WTC11 (cell line): ENCODE measurements at regions not wholly inside any gene's neighbourhood (a gene's known extent, or its start where the extent isn't known, plus 50 kb on each side); places are given as distances from the start of the nearest gene placed in this dataset.

Experiments used
- ATAC-seq: fragments of 200-7000 bp; cut with Tn5 transposase; 2 replicates; pipeline ENCODE4 v1.10.0; 2021; ENCODE audit warnings: mild to moderate bottlenecking, moderate library complexity
- CTCF ChIA-PET: fragments of 300-600 bp; sonication (Branson Sonifier 250); formaldehyde crosslinking; loops from one replicate; lab custom pipeline; 2021; ENCODE audit warnings: antibody characterized with exemption; lab: Charles Lee
- POLR2A ChIA-PET: fragments of 350-600 bp; sonication (Branson Sonifier 250); formaldehyde crosslinking; loops from one replicate; lab custom pipeline; 2021; ENCODE audit warnings: antibody characterized with exemption; lab: Charles Lee
- DNase-seq: peaks from one replicate; pipeline ENCODE4 v3.0.0; 2021; ENCODE audit warnings: low spot score
- H3K27ac Mint-ChIP-seq: 2 replicates; pipeline ENCODE4 v1.8.0; 2021; ENCODE audit warnings: mixed read lengths
- H3K27me3 Mint-ChIP-seq: 2 replicates; pipeline ENCODE4 v1.8.0; 2021; ENCODE audit warnings: low read depth, mild to moderate bottlenecking, moderate library complexity, mixed read lengths
- H3K36me3 Mint-ChIP-seq: 2 replicates; pipeline ENCODE4 v1.8.0; 2021; ENCODE audit warnings: mixed read lengths
- H3K4me1 Mint-ChIP-seq: 2 replicates; pipeline ENCODE4 v1.8.0; 2022; ENCODE audit warnings: mixed read lengths
- H3K4me3 Mint-ChIP-seq: 2 replicates; pipeline ENCODE4 v1.8.0; 2021; ENCODE audit warnings: mild to moderate bottlenecking, moderate library complexity, mixed read lengths
- H3K9me3 Mint-ChIP-seq: 2 replicates; pipeline ENCODE4 v1.8.0; 2021; ENCODE audit warnings: mixed read lengths
- E2F4 ChIP-seq: sonication (generic); formaldehyde crosslinking; IDR thresholded peaks from 2 replicates; pipeline ENCODE4 v1.8.1; 2022; ENCODE audit warnings: low read depth, mild to moderate bottlenecking, moderate library complexity, missing genetic modification reagents, borderline replicate concordance
- FOXJ3 ChIP-seq: sonication (generic); formaldehyde crosslinking; IDR thresholded peaks from 2 replicates; pipeline ENCODE4 v1.9.0; 2021; ENCODE audit warnings: missing genetic modification reagents, mild to moderate bottlenecking, borderline replicate concordance
- GRHL2 ChIP-seq: fragments of 250-450 bp; sonication (Bioruptor Pico); IDR thresholded peaks from 2 replicates; pipeline ENCODE4 v1.8.0; 2022; ENCODE audit warnings: mild to moderate bottlenecking, moderate library complexity; ENCODE audit not compliant: insufficient replicate concordance, severe bottlenecking
- HMGA2 ChIP-seq: fragments of 250-450 bp; sonication (Bioruptor Pico); IDR thresholded peaks from 2 replicates; pipeline ENCODE4 v1.4.0; 2021; ENCODE audit warnings: mild to moderate bottlenecking, moderate library complexity
- JAZF1 ChIP-seq: fragments of 250-450 bp; sonication (Bioruptor Pico); IDR thresholded peaks from 2 replicates; pipeline ENCODE4 v1.9.0; 2021; ENCODE audit warnings: moderate library complexity, mild to moderate bottlenecking, inconsistent platforms
- JUN ChIP-seq: sonication (generic); formaldehyde crosslinking; IDR thresholded peaks from 2 replicates; pipeline ENCODE4 v1.8.0; 2023; ENCODE audit warnings: mild to moderate bottlenecking, missing genetic modification reagents
- NFE2L1 ChIP-seq: sonication (generic); formaldehyde crosslinking; IDR thresholded peaks from 2 replicates; pipeline ENCODE4 v1.8.1; 2023; ENCODE audit warnings: missing genetic modification reagents
- NR3C1 ChIP-seq: sonication (generic); formaldehyde crosslinking; conservative IDR thresholded peaks from 2 replicates; pipeline ENCODE4 v1.8.1; 2023; ENCODE audit warnings: low read depth, mild to moderate bottlenecking, missing genetic modification reagents
- OVOL2 ChIP-seq: fragments of 250-450 bp; sonication (Bioruptor Pico); IDR thresholded peaks from 2 replicates; pipeline ENCODE4 v1.9.0; 2021; ENCODE audit warnings: mild to moderate bottlenecking, borderline replicate concordance
- TCF7 ChIP-seq: sonication (generic); formaldehyde crosslinking; IDR thresholded peaks from 2 replicates; pipeline ENCODE4 v1.8.0; 2022; ENCODE audit warnings: mild to moderate bottlenecking, low read depth, missing genetic modification reagents, moderate library complexity
- TEAD4 ChIP-seq: sonication (generic); formaldehyde crosslinking; IDR thresholded peaks from 2 replicates; pipeline ENCODE4 v1.8.0; 2022; ENCODE audit warnings: mild to moderate bottlenecking, missing genetic modification reagents
- USF1 ChIP-seq: sonication (generic); formaldehyde crosslinking; IDR thresholded peaks from 2 replicates; pipeline ENCODE4 v1.8.0; 2022; ENCODE audit warnings: mild to moderate bottlenecking, missing genetic modification reagents
- ZBTB21 ChIP-seq: sonication (generic); formaldehyde crosslinking; IDR thresholded peaks from 2 replicates; pipeline ENCODE4 v1.8.1; 2023; ENCODE audit warnings: mild to moderate bottlenecking, missing genetic modification reagents, borderline replicate concordance
- ZBTB43 ChIP-seq: sonication (generic); formaldehyde crosslinking; IDR thresholded peaks from 2 replicates; pipeline ENCODE4 v1.8.1; 2023; ENCODE audit warnings: mild to moderate bottlenecking, missing genetic modification reagents
- ZNF416 ChIP-seq: fragments of 250-450 bp; sonication (Bioruptor Pico); IDR thresholded peaks from 2 replicates; pipeline ENCODE4 v1.9.0; 2021; ENCODE audit warnings: mild to moderate bottlenecking, inconsistent platforms
- ZNF423 ChIP-seq: fragments of 250-450 bp; sonication (Bioruptor Pico); IDR thresholded peaks from 2 replicates; pipeline ENCODE4 v2.1.2; 2022; ENCODE audit warnings: mild to moderate bottlenecking, moderate library complexity
- ZNF512 ChIP-seq: sonication (generic); formaldehyde crosslinking; IDR thresholded peaks from 2 replicates; pipeline ENCODE4 v1.8.1; 2022; ENCODE audit warnings: missing genetic modification reagents, borderline replicate concordance
- TF ChIP-seq, protein P1 (sequence below): fragments of 200-600 bp; IDR thresholded peaks from 2 replicates; pipeline ENCODE4 v1.8.0; 2022; ENCODE audit warnings: antibody characterized with exemption
- TF ChIP-seq, protein P2 (sequence below): sonication (generic); formaldehyde crosslinking; IDR thresholded peaks from 2 replicates; pipeline ENCODE4 v1.8.1; 2023; ENCODE audit warnings: mild to moderate bottlenecking, missing genetic modification reagents, borderline replicate concordance

- TF ChIP-seq E2F4 (no peak), TCF7 (CRISPR knock-in tag) (no peak), GRHL2 (no peak), JAZF1 (CRISPR knock-in tag) (no peak), ZNF512 (CRISPR knock-in tag) (no peak), USF1 (no peak)
- TF ChIP-seq, protein P1, sequence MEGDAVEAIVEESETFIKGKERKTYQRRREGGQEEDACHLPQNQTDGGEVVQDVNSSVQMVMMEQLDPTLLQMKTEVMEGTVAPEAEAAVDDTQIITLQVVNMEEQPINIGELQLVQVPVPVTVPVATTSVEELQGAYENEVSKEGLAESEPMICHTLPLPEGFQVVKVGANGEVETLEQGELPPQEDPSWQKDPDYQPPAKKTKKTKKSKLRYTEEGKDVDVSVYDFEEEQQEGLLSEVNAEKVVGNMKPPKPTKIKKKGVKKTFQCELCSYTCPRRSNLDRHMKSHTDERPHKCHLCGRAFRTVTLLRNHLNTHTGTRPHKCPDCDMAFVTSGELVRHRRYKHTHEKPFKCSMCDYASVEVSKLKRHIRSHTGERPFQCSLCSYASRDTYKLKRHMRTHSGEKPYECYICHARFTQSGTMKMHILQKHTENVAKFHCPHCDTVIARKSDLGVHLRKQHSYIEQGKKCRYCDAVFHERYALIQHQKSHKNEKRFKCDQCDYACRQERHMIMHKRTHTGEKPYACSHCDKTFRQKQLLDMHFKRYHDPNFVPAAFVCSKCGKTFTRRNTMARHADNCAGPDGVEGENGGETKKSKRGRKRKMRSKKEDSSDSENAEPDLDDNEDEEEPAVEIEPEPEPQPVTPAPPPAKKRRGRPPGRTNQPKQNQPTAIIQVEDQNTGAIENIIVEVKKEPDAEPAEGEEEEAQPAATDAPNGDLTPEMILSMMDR, result no peak
Measured at GRCh38 chr3:3560591-3561311, 238.5 kb upstream of the LRRN1 start (continued).

GRCh38 chr3:3559786-3560185 is 239.4 kb upstream of the LRRN1 start:
- H3K9me3 Mint-ChIP-seq, result peaks cover 69% of the 10 kb centered on the region
- POLR2A ChIA-PET, result no interaction called here
- no peak overlapping the region for H3K27ac Mint-ChIP-seq
- DNase-seq, result no peak
- H3K4me1 Mint-ChIP-seq, result no peaks in the 10 kb centered on the region
- H3K27me3 Mint-ChIP-seq, result peaks cover 22% of the 10 kb centered on the region
- CTCF ChIA-PET, result no interaction called here
- ATAC-seq, result no peak
- no peak overlapping the region for H3K4me3 Mint-ChIP-seq
- peaks cover 16% of the 10 kb centered on the region for H3K36me3 Mint-ChIP-seq
- no peak for TF ChIP-seq HMGA2
- no peak for TF ChIP-seq ZNF512 (CRISPR knock-in tag)
- TF ChIP-seq, protein P2, sequence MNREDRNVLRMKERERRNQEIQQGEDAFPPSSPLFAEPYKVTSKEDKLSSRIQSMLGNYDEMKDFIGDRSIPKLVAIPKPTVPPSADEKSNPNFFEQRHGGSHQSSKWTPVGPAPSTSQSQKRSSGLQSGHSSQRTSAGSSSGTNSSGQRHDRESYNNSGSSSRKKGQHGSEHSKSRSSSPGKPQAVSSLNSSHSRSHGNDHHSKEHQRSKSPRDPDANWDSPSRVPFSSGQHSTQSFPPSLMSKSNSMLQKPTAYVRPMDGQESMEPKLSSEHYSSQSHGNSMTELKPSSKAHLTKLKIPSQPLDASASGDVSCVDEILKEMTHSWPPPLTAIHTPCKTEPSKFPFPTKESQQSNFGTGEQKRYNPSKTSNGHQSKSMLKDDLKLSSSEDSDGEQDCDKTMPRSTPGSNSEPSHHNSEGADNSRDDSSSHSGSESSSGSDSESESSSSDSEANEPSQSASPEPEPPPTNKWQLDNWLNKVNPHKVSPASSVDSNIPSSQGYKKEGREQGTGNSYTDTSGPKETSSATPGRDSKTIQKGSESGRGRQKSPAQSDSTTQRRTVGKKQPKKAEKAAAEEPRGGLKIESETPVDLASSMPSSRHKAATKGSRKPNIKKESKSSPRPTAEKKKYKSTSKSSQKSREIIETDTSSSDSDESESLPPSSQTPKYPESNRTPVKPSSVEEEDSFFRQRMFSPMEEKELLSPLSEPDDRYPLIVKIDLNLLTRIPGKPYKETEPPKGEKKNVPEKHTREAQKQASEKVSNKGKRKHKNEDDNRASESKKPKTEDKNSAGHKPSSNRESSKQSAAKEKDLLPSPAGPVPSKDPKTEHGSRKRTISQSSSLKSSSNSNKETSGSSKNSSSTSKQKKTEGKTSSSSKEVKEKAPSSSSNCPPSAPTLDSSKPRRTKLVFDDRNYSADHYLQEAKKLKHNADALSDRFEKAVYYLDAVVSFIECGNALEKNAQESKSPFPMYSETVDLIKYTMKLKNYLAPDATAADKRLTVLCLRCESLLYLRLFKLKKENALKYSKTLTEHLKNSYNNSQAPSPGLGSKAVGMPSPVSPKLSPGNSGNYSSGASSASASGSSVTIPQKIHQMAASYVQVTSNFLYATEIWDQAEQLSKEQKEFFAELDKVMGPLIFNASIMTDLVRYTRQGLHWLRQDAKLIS (CRISPR knock-in tag), result no peak

DNA sequence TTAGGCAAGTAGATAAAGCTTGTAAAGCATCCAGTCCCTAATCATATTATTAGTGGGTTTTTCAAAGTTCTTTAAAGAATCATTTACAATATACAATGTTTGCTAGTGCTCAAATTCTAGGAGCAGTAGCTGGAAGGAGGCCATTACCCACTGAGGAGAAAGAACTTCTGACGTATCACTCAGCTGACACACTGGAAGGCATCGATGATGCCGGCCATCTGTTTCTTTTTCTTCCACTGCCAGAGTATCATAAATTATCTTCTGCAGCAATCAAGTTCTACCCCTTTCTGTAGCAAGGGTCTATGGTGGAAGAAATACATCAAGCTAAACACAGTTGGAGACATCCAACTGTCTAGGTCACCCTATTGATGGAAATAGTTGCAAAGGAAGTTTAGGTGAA is 243.2 kb upstream of the LRRN1 start:
- POLR2A ChIA-PET, result no interaction called here
- Mint-ChIP-seq H3K9me3 (peaks cover 48% of the 10 kb centered on the region), H3K27ac (no peak overlapping the region)
- TF ChIP-seq FOXJ3 (CRISPR knock-in tag) (no peak), TEAD4 (CRISPR knock-in tag) (no peak), ZBTB43 (CRISPR knock-in tag) (no peak), NFE2L1 (CRISPR knock-in tag) (no peak), OVOL2 (CRISPR knock-in tag) (no peak), ZBTB21 (CRISPR knock-in tag) (no peak), NR3C1 (no peak), JAZF1 (CRISPR knock-in tag) (no peak), JUN (no peak), ZNF416 (CRISPR knock-in tag) (no peak), ZNF423 (no peak)

More for the DNA sequence above, 243.2 kb upstream of the LRRN1 start:
- no peaks in the 10 kb centered on the region for H3K27me3 Mint-ChIP-seq
- peaks cover 16% of the 10 kb centered on the region for H3K36me3 Mint-ChIP-seq
- no peak for ATAC-seq
- H3K4me1 Mint-ChIP-seq, result no peaks in the 10 kb centered on the region
- H3K4me3 Mint-ChIP-seq, result no peak overlapping the region
- CTCF ChIA-PET, result no interaction called here
- no peak for DNase-seq
